HG03097 (cell line): ENCODE measurements at regions not wholly inside any gene's neighbourhood (a gene's known extent, or its start where the extent isn't known, plus 50 kb on each side); places are given as distances from the start of the nearest gene placed in this dataset.

Source experiments
- ATAC-seq: cut with Tn5 transposase; IDR thresholded peaks from one replicate; pipeline ENCODE4 v1.9.1; 2021; ENCODE audit not compliant: unreplicated experiment, low FRiP score

DNA sequence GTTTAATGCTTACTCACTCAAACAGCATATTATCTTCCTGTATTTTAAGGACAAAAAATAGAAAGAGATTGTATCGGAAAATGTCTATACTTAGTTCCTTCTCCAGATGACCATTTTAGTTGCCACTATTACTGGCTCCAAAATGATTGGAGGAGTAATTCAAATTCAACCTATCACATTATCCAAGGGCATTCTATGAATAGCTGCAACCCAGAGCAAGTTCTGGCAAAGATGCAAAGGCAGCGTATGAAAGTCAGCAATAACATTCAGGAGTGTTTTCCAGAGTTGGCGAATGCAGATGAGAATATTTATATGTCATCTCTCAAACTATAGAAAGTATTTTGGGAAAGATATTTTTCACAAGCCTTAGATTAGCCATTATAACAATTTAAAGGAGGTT is 389.8 kb upstream of the ADGRL2 start:
- no peak for ATAC-seq

DNA sequence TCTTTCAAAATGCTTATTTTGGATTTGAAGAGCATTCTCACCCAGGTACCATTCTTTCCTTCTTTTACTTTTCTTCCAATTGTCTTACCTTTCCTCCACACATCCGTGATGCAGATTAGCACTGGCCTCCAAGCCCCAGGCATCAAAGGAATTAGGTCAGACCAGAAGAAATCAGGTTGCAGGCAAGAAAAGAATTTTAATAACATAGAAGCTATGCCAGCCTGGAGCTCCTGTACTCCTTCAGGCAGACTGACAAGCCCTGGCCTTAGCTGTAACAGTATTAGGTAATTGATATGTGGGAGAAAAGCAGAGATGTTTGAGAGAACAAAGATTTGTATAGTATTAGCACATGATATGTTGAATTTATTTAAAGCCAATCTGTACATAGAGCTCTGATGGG is 390.4 kb upstream of the ADGRL2 start:
- no peak for ATAC-seq

GRCh38 chr1:81409780-81410274 is 390.9 kb upstream of the ADGRL2 start:
- ATAC-seq: no peak

DNA sequence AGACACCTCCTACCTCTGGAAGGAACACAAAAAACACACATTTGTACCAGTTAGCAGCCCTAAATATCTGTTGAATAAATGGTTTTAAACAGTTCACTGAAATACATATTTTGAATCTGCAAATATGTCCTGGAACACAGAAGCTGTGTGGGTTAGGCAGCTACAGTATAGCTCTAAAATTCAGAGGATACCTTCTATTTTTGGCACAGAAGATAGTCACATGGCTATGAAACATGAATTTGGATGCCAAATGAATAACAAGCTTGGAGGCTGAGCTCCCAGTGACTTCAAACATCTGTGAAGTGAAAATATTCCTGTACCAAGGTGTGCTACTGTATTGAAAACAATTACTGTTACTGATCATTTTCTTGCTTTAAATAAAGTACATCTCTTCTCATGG is 391.5 kb upstream of the ADGRL2 start:
- ATAC-seq: no peak

- ATAC-seq: no peak
Observed at GRCh38 chr1:81408419-81408818, 392.3 kb upstream of the ADGRL2 start.

DNA sequence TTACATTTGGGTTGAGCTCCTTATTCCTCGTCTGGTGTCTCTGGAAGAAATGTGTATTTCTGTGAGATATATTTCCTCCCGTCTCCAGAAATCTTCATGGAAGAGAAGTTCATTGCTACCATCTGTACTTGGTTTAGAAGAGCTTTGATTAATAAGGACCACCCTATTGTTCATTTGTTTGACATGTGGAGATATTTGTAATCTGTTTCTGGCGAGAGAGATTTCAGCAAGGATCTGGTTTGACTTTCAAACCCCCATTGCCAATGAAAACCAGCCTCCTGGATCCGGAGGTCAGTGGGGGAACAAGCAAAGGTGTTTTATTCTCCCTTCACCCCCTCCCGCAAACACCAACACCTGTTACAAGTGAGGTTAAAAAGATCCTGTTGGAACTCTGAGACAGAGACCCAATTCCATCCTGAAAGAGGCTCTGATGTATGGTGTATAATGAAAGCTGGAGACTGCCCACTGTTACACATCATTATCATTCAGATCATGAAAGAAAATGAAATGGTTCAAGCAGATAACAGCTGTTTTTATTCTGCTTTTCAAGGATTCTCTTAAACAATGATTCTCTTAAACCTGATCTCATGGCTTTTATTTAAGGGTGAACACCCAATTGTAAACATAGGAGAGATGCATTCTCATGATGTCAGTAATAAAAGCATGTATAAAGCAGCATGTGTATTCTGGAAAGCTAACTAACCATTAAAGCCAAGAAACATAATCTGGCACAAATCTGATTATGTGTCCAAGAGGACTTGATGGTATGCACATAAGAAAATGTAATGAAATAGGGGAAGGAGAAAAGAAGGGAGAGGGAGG is 393.5 kb upstream of the ADGRL2 start:
- ATAC-seq: no peak

- ATAC-seq: no peak
Observed at GRCh38 chr1:81406292-81406999, 394.3 kb upstream of the ADGRL2 start.

- no peak for ATAC-seq
Observed at GRCh38 chr1:81398041-81398440, 402.7 kb upstream of the ADGRL2 start.

GRCh38 chr1:81392526-81393226 is 408.1 kb upstream of the ADGRL2 start:
- no peak for ATAC-seq

GRCh38 chr1:81391125-81391828 is 409.5 kb upstream of the ADGRL2 start:
- no peak for ATAC-seq

DNA sequence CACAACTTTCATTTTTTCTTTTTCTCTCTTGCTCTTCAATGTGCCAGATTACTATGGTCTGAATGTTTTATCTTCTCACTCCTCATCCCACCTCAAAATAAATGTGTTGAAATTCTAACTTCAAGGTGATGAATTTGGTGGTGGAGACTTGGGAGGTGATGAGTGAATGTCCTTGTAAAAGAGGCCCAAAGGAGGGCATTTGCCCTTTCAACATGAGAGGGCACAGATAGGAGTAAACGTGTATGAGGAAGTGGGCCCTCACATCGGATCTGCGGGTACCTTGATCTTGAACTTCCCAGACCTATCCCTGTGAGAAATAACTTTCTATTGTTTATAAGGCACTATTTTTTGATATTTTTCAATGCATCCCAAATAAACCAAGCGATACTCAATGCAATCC is 412.3 kb upstream of the ADGRL2 start:
- no peak for ATAC-seq

- ATAC-seq: no peak
Observed at GRCh38 chr1:81387446-81387845, 413.3 kb upstream of the ADGRL2 start.

GRCh38 chr1:81382561-81382960 is 418.2 kb upstream of the ADGRL2 start:
- ATAC-seq: no peak

DNA sequence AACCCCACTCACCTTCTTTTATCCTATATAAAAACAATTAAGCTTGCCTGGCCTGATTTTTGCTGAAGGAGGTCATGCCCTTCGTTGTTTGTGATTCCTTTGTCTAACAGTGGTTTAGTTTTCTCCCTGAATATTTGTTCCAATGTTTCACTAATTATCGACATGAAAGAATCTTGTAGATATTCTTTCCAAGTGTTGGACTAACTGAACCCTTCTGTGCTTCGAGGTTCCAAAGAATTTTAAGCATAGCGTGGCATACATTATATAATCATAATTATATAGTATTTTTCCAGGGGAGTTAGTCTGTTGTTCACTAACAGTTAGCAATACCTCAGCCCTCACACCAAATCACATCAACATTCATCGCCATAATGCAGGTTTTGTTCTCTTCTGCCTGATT is 418.9 kb upstream of the ADGRL2 start:
- ATAC-seq: no peak

DNA sequence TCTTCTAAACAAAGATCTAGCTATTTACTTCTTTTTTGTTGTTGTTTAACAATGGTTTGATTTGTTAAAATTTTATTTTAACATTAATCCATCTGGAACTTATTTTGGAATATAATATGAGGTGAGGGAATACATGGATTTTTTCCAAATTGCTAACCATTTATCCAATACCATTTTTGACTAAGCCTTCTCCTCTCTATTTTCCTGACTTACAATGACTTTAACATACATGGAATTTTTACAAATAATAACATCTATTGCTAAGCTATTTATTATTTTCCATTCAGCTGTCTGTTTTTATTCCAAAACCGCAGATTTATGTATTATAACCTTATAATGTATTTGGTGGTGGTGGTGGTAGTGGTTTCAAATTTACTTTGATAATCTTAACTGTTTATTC is 420.3 kb upstream of the ADGRL2 start:
- no peak for ATAC-seq

GRCh38 chr1:81379430-81379829 is 421.3 kb upstream of the ADGRL2 start:
- no peak for ATAC-seq

GRCh38 chr1:81377406-81377805 is 423.3 kb upstream of the ADGRL2 start:
- no peak for ATAC-seq

GRCh38 chr1:81375884-81376548 is 424.7 kb upstream of the ADGRL2 start:
- ATAC-seq: no peak

GRCh38 chr1:81374481-81374880 is 426.3 kb upstream of the ADGRL2 start:
- ATAC-seq: no peak

- ATAC-seq: no peak
Observed at GRCh38 chr1:81371864-81372263, 428.9 kb upstream of the ADGRL2 start.
